Epithelial cell of proximal tubule (primary cell): ENCODE measurements at regions not wholly inside any gene's neighbourhood (a gene's known extent, or its start where the extent isn't known, plus 50 kb on each side); places are given as distances from the start of the nearest gene placed in this dataset.

Source experiments
- DNase-seq: peaks from one replicate; pipeline ENCODE4 v3.0.0-alpha.2; 2011; ENCODE audit warnings: low read depth
- H3K4me3 ChIP-seq: 2 replicates; pipeline ENCODE4 v1.5.1; 2011; ENCODE audit warnings: low read depth, mild to moderate bottlenecking, low read length
- CTCF ChIP-seq: conservative IDR thresholded peaks from 2 replicates; pipeline ENCODE4 v1.5.1; 2012; ENCODE audit warnings: low read depth, mild to moderate bottlenecking, low read length

GRCh38 chr6:120198033-120198432 is 848.5 kb upstream of the MAN1A1 start:
- no peak for DNase-seq
- no peak for TF ChIP-seq CTCF

GRCh38 chr6:120186080-120186479 is 836.5 kb upstream of the MAN1A1 start:
- DNase-seq = no peak
- no peak for TF ChIP-seq CTCF
- H3K4me3 ChIP-seq = no peak overlapping the region

More at GRCh38 chr6:120198033-120198432, 848.5 kb upstream of the MAN1A1 start:
- H3K4me3 ChIP-seq = no peak overlapping the region

- H3K4me3 ChIP-seq = no peak overlapping the region
- TF ChIP-seq CTCF = no peak
- DNase-seq = no peak
Observed at GRCh38 chr6:120173250-120173649, 823.7 kb upstream of the MAN1A1 start.

- TF ChIP-seq CTCF = no peak
- DNase-seq = no peak
Observed at GRCh38 chr6:120164531-120164930, 815.0 kb upstream of the MAN1A1 start.

DNA sequence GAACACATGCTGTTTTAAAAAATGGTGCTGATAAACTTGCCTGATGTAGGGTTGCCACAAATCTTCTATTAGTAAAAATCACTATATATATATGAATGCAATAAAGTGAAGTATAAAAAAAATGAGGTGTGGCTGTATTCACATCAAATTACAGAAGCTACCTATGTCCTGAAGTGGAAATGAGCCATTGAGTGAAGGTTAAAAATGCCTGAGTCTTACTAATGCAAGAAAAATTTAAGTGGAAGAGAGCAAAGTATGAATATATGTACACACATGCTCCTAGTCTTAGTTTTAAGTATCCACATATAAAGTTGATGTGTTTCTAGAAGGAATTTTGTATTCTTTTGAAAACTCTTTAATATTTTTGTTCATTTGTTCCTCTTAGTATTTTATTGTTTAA is 808.3 kb upstream of the MAN1A1 start:
- no peak for TF ChIP-seq CTCF
- no peak for DNase-seq
- H3K4me3 ChIP-seq = no peak overlapping the region

More at GRCh38 chr6:120164531-120164930, 815.0 kb upstream of the MAN1A1 start:
- no peak overlapping the region for H3K4me3 ChIP-seq

DNA sequence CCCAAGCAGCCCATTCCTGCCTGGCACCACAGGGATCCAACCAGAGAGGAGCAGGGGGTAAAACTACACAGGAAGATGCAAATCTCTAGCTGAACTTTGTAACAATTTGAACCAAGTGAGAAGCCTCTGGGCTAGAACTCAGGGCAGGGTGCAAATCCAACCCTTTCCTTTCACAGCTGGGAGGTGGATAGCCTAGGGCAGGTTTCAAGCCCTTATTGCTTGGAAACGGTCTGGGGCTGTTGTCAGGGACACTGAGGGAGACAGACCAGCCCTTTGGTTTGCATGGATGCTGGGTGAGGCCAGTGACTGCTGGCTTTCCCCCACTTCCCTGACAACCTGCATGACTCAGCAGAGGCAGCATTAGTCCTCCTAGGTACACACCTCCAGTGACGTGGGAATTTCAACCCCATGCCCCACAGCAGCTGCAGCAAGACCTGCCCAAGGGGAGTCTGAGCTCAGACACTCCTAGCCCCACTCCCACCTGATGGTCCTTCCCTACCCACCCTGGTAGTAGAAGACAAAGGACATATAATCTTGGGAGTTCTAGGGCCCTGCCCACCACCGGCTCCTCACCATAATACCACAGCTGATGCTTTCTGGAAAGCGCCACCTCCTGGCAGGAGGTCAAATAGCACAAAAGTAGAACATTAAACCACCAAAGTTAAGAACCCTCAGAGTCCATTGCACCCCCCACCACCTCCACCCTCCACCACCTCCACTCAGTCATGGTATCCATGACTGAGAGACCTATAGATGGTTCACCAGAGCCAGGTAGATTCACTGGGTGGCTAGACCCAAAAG is 797.7 kb upstream of the MAN1A1 start:
- no peak for DNase-seq
- H3K4me3 ChIP-seq = no peak overlapping the region
- TF ChIP-seq CTCF = peak; percentile 18

DNA sequence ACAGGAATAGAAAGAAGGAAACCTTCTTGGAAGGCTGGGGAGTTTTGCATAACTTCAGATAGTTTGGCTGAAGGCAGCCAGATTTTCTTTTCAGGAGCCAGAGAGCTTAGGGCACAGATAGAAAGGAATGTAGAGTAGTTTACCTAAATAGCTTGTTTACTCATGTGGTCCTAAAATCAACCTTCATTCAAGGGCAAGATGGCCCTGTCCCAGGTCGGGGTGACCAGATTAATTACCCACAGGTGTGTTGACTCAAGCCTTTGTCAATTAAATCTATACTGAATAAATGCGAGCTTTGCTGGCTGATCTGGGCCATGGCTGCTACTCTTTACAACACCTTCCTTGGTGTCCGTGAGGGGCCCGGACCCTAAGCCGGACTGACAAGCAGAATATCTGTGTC is 792.0 kb upstream of the MAN1A1 start:
- no peak for DNase-seq
- no peak overlapping the region for H3K4me3 ChIP-seq
- TF ChIP-seq CTCF = no peak
